ENCODE measurements at regions not wholly inside any gene's neighbourhood (a gene's known extent, or its start where the extent isn't known, plus 50 kb on each side); places are given as distances from the start of the nearest gene placed in this dataset.
"Not testable (repeated sequence)": the region's sequence is repeated elsewhere in the genome, so short reads cannot be mapped to it uniquely, and the experiment has no call there.

DNA sequence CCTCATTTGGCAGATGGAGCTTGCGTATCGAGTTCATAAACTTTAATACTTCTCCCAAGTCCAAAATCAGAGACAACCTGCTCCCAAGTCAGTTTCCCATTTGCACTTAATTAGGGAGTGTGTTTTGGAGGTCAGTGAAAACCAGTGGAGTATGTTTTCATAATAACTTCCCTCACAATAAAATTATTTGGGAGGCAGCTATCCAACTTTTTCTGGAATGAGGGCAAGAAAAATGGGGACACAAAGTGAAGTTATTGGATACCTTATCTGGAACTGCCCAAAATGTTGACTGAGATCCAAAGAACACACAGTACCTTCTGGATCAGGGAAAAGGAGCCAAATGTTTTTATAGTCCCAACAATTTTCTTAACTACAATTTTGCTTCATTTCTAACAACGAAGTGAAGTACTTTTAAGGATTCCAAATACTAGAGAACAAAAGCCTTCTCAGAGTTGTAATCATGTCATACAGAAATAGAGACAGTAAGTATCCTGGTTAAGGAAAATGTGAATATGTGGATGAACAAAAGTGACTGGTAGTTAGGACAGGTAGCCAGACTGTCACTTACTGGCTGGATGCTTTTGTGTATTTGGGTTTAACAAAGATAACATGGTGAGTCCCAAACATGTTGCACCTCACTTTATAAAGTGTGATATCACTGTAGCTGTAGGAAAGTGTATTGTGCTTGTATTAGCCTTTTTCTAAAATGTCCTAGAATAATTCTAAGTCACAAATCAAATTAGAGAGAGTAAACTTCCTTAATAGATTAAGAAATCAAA lies 325.0 kb downstream of the HLX start:
- no peak for DNase-seq

DNA sequence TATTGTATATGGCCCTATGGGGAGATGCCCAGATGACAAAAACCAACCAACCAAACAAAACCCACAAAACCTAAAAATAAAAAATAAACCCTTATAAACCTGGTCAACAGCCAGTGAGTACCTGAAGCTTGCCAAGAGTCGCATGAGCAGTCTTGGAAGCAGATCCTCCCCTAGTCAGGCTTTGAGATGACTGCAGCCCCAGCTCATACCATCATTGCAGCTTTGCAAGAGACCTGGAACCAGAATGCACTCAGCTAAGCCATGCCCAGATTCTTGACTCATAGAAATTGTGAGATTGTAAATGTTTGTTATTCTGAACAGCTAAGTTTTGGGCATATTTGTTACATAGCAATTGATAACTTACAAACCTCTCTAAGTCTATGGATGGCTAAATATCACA lies 326.8 kb downstream of the HLX start:
- DNase-seq = no peak

DNA sequence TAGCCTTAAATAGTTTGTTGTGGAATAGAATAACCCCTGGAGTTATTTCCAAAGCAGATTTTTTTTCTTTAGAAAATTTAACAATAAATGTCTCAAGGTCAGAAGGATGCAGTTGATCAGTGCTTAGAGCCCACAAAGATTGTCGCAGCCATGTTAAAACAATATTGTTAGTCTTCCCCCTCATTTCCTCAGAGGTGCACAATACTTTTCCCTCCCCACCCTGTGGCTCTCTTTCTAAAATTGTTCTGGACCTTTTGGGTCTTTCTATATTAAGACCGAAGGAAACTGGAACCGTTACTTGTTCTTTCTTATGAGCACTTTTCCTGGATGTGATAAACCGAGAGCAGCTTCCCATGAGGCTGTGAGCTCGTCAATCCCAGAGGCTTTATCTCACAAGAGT lies 333.7 kb downstream of the HLX start:
- DNase-seq = no peak

DNA sequence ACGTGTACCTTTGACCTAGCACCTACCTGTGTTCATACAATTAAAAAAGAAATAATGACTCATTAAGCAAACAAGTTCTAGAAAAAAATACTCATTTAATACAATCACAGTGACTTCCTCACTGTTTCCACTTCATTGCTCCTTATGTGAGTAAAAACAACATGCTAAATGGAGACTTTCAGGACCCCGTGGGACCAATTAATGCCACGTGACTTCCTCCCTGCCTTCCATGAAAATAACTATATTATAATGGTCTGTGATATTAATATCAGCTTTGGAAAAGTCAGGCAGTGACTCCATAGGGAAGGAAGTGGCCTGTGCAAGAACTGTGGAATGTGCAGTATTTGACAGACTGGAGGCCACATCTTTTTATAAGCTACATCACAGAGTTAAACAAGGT lies 337.8 kb downstream of the HLX start:
- DNase-seq = no peak

DNA sequence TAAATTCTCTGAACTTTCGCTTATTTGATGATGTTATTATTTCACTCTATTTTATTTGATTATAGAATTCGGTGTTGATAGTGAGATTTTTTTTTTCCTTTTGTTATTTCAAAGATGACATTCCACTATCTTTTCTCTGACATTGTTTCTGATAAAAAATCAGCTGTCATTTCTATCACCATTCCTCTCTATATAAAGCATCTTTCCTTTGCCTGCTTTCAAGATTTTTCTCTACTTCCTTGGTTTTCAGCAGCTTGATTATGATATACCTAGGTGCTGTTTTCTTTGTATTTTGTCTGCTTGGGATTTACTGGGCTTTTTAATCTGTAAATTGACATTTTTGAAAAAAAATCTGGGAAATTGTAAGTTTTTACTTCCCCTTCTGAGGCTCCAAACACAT lies 344.0 kb downstream of the HLX start:
- peak; percentile 5 for DNase-seq

DNA sequence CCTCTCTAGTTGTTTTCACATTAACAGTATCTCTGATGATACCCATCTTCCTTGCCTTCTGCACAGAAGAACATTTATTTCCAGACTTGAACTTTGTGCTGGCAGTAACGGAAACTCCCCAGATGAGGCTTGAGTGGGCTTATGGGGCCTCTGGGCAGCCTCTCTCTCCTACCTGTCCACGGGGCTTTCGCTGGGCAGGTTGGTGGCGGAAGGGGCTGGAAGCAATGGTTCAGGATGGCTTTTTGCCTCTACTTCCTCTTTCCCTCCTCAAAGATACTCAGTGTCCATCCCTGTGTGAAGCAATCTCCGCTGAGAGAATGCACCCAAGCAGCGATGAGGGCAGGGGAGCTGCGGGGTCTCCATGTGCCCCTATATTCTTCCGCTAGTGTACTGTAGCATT lies 348.2 kb downstream of the HLX start:
- no peak for DNase-seq

DNA sequence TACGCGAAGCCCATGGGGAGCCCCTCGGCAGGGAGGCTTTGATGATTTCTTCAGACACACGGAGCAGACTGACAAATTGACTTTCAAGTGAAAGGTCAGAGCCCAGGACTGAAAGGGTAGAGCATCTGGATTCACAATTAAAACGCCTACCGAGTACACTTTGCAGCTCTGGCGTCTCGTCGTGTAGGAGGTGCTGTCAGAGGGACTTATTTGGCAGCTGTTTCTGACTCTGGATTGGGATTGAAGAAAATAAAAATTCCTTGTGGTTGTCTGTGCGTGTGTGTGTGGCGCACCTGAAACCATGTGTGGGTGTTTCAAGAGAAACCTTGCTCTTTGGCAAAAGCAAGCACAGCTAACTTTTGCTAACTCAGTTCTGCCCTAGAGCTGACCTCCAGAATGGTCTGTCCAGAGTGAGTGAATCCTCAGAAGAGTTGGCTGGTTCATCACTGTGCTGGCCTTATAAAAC lies 348.7 kb downstream of the HLX start:
- no peak for DNase-seq

DNA sequence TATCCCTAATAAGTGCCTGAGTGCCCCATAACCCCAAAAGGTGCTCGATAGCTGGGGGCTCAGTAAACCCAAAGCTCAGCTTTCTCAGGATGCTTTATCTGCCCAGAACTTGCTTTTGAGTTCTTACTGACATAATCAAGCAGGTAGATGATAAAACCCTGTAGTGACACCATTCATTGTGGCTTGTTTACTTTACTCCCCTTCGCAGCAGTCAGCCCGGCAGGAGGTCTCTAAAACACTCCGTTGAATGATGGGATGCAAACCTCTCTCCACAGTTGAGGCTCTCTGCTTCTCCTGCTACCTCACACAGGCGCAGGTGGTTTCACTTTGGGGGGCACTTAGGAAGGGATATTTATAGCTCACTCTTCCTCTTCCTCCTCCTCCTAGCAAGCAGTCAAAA lies 349.4 kb downstream of the HLX start:
- DNase-seq = no peak

DNA sequence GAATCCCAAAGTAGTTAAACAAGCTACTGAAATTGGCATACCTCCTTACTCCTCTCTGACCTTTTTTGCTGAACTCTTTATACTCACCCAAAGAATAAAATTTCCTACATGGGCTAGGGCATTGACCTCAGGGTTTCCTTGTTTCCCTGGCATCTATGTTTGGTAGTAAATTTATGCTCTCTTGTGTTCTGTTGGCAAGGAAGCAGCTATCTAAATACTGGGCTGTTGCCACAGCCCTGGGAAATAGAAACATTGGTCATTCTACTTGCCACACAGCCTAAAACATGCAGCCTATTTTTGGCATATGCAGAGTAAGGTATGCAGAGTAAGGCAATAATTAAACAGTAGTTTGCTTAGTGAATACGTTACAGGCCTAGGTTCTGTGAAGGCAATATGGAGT lies 351.4 kb downstream of the HLX start:
- DNase-seq = no peak

DNA sequence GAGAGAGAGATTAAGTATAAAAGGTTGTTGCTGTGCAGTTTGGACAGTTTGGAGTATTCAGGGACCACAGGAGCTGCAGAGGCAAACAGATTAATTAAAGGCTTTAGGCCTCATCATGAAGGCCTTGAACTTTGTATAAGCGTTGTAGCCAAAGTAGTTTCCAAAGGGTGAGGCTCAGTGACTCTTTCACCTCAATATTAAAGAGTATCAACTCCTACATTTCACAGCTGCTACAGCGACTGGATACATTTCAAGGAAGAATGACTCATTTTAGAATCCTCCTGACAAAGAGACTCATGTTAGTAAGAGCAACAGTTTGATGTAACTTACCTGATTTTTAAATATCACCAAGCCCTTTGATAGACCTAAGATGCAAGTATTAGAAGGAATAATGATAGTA lies 355.5 kb downstream of the HLX start:
- DNase-seq = no peak

DNA sequence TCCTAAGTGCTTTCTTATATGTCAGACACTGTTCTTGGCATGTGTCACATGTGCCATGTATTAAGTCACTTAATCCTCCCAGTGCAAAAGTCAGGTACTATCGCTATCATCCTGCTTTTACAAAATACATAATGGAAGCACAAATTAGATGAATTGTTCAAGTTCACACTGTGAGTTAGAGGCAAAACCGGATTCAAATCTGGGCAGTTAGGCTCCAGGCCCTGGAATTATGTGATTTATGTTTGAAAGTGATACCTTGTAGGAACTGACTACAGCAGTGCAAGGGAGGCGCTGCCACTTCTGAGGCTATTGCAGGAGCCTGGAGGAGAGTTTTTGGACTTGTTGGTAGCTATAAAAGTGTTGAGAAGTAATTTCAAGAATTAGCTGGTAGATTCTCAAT lies 358.3 kb downstream of the HLX start:
- no peak for DNase-seq

DNA sequence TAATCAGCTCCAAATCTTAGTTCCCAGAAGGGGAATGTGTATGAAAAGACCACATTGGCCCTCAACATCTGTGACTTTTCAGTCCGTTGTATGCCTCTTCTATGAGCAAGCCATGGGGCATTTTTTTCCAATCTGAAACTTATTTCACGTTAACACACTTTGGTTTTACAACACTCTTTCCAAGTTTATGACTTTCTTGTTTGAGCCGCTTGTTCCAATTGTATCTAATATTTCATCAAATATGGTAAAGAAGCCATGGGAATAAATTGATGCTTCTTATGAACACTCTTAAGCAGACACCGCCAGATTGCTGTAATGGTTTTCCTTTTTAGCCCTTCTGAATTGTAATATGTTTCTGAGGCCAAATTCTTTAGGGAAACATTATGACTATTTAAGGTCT lies 359.9 kb downstream of the HLX start:
- DNase-seq = no peak

DNA sequence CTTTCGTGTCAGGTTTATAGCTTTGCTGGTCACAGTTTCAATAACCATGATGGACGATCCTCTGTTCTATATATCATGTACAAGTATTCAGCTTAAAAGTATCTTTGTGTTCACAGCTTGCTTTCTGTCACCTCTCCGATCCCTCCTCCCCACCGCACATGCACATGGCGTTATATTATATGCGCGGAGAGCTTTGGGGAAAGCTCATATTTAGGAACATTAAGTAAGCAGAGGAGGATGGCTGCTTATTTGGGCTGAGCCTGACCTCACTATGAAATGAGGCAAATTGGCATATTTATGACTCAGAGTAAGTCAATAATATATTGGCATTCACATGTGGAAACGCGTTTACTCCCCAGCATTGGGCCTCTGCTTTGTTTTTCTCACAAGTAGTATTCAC lies 360.5 kb downstream of the HLX start:
- DNase-seq = no peak

DNA sequence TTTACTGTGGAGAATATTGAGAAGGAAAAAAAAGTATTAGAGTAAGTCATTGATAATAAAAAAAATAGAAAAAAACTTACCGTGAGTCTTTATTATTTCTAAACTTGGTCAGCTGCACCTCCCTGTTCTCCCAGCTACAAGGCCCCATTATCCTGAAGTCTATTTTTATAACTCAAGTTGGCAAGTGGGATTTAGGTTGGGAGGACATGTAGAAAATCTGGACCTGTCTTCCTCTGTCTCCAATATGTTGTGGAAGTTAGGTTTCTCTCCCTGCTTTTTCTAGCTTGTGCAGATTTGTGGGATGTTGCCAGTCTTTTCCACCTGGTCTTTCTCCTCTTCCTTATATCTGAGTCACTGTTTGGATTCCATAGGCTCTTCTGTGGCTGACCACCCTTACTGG lies 361.4 kb downstream of the HLX start:
- no peak for DNase-seq

DNA sequence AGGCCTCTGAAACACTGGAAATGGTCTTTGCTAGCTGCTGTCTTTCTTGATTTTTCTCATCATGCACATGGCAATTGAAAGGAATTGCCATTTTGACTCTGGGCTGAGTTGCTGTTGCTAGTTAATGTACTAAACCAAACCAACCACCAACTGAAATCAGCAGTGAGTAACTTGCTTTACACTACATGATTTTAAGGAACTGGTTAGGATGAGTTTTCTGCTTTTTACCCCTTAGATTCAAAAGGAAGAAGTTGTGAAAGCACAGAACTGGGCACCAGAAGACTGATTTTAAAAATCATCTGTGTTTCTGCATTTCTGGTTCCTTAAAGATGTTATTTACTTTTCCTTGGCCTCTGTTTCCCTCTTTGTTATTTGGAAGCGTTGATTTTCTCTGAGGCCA lies 361.9 kb downstream of the HLX start:
- no peak for DNase-seq

DNA sequence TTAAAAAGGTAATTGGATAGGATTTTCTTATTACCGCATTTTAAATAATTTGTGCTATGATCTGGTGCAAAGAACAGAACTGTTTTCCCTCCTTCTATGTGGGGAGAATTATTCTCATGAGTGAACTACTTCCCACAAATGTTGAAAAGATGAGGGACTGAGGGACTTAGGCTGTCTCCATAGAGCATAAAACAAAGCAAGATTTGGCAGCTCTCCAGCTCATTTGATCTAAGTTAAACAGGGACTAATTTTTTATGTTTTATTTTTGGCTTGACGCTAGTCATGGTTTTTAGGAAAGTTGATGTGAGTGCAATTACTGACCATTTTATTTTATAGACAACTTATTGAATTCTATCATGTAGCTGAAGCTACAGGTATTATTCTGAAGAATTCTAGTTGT lies 362.3 kb downstream of the HLX start:
- peak; percentile 78 for DNase-seq

DNA sequence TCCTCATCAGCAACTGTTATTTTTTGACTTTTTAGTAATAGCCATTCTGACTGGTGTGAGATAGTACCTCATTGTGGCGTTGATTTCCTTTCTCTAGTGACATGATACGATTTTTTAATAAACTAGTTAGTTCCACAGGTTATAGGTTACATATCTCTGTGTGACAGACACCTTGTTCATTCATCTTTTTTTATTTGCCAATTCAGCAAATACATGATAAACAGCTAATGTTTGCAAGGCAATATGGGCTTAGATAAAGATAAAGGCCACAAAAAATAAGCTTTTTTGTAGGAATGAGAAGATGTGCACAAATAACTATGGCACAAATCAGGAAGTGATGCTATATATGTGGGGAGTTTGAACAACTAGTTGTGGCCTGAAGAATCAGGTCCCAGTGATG lies 366.8 kb downstream of the HLX start:
- DNase-seq = no peak

DNA sequence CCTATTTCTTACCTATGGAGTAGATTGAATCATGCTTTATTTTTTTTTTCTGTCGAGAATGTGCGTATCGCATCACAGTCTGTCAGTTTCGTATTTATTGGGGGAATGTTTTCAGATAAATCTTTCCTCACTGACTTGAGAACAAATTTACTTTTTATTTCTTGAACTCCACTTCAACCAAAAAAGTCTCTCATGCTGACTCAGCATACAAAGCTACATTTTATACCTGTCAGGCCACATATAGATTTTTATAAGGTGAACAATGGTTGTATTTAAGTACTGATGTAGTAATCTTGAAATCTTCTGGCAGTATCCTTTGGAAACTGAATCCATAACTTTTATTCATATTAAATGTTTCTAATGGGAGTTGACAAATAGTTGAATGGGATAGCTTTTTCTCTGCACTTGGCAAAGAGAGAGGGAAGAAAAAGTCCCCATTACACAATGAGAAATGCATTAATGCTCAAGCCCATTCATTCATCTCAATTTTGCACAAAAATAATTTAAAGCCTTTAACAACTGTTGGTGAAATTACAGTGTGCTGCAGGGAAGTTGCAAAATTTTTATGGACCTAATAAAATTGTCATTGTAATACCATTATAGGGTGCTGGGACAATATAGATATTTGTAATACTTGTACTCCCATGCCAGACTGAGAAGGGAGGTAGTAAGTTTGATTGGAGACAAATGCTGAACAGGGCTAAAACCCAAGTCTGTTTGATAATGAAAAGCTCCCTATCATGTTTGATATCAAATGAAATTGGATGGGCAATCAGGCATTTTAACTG lies 367.6 kb downstream of the HLX start:
- DNase-seq = no peak

DNA sequence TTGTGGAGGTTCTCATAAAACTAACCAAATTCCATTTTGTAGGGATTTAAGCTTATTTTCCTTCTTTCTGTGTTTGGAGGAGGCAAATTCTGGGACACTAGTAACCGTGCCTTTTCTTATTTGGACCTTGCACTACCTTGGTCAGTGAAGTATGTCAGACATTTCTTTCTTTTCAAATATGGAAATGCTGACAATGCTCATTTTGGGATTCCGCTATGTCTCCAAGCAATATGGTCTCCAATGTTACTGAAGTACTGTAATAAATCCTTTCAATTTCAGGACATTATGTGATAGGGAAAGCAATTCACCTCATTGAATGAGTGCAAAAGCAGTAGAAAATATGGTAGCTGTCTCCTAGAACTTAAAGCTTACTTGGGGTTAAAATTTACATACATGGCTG lies 372.3 kb downstream of the HLX start:
- no peak for DNase-seq

DNA sequence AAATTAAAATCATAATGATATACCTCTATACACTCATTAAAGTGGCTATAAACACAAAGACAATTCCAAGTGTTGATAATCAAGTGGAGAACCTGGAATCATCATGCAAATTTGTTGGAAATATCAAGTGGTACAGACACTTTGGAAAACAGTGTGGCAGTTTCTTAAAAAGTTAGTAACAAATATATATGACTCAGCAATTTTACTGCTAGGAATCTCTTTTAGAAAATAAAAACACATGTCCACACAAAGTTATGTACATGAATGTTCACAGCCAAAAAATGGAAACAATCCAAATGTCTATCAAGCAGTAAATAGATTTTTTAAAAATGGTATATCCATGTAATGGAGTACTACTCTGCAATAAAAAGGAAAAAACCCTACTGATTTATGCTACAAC lies 375.6 kb downstream of the HLX start:
- no peak for DNase-seq

DNA sequence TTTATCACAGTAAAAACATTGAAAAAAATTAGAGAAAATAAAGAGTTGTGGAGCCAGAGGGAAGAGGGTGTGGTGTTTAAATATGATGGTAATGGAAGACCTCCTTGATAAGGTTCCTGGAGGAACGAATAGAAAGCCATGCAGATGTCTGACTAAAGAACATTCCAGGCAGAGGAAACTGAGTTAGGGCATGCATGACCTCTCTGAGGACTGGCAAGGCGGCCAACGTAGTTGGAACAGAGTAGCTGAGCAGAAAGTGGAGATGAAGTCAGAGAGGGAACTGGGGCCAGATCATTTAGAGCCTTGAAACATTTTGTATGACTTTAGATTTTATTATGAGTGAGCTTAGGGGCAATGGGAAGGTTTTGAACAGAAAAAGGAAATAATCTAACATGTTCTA lies 377.5 kb downstream of the HLX start:
- no peak for DNase-seq

DNA sequence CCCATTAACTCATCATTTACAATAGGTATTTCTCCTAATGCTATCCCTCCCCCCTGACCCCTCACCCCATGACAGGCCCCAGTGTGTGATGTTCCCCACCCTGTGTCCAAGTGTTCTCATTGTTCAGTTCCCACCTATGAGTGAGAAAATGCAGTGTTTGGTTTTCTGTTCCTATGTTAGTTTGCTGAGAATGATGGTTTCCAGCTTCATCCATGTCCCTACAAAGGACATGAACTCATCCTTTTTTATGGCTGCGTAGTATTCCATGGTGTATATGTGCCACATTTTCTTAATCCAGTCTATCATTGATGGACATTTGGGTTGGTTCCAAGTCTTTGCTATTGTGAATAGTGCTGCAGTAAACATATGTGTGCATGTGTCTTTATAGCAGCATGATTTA lies 378.3 kb downstream of the HLX start:
- DNase-seq = not testable (repeated sequence)

DNA sequence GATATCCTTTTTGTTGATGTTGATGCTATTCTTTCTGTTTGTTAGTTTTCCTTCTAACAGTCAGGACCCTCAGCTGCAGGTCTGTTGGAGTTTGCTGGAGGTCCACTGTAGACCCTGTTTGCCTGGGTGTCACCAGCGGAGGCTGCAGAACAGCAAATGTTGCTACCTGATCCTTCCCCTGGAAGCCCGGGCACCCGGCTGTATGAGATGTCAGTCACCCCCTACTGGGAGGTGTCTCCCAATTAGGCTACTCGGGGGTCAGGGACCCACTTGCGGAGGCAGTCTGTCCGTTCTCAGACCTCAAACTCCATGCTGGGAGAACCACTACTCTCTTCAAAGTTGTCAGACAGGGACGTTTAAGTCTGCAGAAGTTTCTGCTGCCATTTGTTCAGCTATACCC lies 383.4 kb downstream of the HLX start:
- not testable (repeated sequence) for DNase-seq
